NCI-H524 (cell line): ENCODE measurements at regions not wholly inside any gene's neighbourhood (a gene's known extent, or its start where the extent isn't known, plus 50 kb on each side); places are given as distances from the start of the nearest gene placed in this dataset.

Experiments
- DNase-seq, 2 experiments: peaks; one replicate each; lab custom pipeline; 2025; lab: John Stamatoyannopoulos, UW

DNA sequence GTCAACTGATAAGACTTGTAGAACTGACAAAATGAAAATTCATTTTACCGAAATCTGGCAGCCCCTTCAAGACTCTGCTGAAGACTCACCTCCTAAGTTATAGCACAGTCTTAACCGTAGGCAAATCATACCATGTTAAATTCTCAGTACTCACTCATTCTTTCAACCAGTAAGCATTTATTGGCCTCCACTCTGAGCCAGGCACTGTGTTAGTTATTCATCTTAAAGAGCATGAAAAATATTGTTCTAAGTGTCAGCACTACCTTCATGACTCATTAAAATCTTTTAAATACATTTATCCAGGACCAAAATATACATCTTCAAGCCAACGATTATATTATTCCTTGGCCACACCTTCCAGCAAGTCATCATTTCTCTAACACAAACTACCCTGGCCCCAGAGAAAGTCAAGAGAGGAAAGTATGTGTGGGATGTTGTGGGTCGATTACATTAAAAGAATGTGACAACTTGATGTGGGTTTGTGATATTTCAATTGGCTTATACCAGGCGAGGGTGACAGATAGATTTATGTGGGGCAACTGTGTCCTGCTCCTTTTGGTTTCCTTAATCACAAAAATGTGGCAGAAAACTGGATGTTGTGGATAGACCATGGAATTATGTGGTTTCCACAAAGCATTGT lies 55.0 kb downstream of the TMEM30B start:
- DNase-seq: no peak

DNA sequence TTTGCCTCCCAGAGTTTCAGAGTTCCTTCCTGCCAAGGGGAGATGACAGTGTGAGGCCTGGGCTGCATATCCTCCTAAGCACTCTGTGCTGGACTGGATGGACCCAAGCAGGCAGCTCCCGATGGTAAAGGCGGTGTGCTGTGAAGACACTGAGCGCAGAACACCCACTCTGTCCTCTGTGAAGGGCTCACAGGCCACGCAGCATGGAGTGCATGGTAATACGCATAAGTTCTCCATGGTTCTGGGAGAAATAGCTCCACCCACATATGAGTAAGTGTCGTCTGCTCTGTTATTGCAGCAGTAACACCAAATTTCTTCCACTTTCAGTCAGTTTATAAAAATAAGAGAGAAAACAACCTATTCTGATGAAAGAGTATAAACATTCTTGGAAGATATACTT lies 55.8 kb downstream of the TMEM30B start:
- DNase-seq: no peak

- no peak for DNase-seq
These were observed 57.6 kb downstream of the TMEM30B start for GRCh38 chr14:61223552-61223951.

DNA sequence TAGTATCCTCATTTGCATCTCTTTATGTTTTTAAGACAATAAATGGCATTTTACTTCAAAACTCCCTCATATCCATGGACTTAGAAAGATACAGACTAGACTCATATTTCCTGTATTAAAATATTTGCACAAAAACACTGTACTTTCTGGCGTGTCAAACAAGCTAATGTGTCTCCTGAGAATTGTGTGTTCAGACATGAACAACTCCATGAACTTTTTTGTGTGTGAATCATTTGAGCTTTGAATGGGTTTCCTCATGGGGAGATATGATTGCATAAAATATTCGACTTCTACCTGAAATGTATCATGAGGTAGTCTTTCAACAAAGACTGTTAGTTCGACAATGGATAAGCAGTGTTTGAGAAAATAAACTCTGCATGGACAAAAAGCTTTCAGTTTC lies 58.8 kb downstream of the TMEM30B start:
- DNase-seq: no peak

- DNase-seq: no peak
These were observed 59.2 kb downstream of the TMEM30B start for GRCh38 chr14:61221906-61222305.

DNA sequence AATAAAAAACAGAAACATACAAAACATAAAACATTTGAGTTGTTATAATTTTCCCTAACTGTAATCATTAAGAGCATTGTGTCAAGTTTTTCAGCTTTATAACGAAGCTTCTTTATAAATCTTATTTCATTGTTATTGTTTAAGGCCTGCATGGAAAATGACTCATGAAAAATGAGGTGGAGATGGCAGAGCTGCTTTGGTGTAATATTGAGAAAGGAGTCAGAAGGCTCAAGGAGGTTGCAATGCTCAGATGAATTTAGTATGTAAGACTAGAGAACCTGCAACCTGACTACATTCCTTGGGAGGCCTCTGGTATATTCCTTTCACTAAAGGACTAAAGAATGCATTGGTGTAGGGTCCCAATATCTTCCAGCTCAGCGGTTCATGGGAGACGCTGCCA lies 61.5 kb downstream of the TMEM30B start:
- no peak for DNase-seq

GRCh38 chr14:61219256-61219655 lies 61.9 kb downstream of the TMEM30B start:
- no peak for DNase-seq

DNA sequence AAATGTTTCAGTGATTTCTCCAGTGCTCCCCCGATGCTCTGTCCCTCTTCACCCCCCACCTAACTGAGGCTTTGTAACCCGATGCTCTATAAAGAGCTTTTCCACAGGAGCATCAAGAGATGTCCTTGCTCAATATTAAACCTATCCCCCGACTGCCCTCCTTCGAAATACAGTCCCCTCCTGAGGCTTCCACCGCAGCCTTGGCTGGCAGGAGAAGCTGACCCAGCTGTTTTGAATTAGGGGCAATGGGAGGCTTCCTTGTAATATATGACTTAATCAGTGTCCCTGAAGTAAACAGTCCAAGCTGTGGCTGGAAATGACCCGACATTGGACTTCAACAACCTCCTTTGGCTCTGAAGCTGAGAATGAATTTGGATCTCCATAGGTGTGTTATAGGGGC lies 62.4 kb downstream of the TMEM30B start:
- peak in 1 of 2 experiments; percentile 57 for DNase-seq

GRCh38 chr14:61218157-61218556 lies 63.0 kb downstream of the TMEM30B start:
- DNase-seq: no peak

GRCh38 chr14:61217516-61217915 lies 63.6 kb downstream of the TMEM30B start:
- no peak for DNase-seq

DNA sequence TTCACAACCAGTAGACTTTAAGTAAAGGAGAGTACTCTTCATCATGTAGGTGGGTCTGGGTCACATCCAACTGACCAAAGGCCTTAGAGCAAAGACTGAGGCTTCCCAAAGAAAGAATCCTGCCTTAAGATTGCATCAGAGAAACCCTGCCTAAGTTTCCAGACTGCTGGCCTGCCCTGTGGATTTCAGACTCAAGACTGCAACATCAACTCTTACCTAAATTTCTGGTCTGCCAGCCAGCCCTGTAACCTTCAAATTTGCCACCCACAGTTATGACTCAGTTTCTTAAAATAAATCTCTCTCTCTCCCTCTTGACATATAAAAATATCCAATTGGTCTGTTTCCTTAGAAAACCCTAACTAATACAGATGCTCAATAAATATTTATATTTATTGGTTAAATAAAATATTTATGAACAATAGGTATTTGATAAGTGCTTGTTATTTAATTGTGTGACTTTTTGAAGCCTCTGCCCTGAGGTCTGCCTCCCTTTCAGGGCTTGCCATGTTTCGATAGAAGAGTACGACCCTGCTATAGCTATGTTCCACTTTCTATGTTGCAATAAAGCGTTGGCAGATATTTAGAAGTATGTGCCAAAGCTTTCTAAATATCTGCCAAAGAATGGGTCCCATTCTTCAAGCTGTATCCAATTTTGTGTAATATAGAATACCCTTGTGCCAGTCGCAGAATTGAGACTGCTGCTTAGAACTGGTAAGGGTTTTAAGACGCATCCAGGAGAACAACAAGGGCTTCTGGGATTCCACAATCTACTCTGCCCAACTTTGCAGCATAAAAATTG lies 65.7 kb downstream of the TMEM30B start:
- DNase-seq: no peak

DNA sequence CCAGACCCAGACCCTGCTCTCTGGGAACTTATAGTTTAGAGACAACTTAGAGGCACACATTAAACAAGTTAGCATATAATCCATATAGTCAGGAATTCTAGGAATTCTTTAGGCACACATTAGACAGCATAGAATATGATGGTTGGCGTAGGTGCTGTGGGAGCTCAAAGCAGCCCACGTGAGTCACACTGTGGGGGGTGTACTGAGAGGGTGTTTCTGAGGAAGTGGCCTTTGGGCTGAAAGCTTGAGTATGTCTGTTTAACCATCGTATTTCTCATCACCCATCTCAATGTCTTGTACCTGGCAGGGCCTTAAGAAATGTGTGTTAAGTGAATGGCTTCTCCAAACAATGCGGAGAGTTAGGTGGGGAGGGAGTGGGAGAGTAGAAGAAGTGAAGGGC lies 67.2 kb downstream of the TMEM30B start:
- DNase-seq: no peak

GRCh38 chr14:61213191-61213621 lies 67.9 kb downstream of the TMEM30B start:
- DNase-seq: no peak

DNA sequence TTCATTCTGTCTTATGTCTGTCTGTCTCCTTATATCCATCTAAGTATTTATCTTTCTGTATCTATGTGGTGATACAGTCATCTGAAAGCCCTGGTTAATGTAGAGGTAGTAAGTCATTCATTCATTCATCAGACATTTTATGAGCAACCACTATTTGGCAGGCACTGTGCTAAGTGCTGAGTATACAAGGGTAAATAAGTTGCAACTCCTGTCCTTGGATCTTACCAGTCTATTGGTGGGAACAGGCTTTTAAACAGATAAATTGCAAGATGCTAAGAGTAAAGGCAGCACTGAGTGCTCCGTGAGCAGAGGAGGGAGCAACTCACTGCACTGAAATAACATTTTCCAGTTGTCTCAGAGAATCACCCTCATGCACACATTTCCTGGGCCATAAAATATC lies 68.6 kb downstream of the TMEM30B start:
- no peak for DNase-seq

DNA sequence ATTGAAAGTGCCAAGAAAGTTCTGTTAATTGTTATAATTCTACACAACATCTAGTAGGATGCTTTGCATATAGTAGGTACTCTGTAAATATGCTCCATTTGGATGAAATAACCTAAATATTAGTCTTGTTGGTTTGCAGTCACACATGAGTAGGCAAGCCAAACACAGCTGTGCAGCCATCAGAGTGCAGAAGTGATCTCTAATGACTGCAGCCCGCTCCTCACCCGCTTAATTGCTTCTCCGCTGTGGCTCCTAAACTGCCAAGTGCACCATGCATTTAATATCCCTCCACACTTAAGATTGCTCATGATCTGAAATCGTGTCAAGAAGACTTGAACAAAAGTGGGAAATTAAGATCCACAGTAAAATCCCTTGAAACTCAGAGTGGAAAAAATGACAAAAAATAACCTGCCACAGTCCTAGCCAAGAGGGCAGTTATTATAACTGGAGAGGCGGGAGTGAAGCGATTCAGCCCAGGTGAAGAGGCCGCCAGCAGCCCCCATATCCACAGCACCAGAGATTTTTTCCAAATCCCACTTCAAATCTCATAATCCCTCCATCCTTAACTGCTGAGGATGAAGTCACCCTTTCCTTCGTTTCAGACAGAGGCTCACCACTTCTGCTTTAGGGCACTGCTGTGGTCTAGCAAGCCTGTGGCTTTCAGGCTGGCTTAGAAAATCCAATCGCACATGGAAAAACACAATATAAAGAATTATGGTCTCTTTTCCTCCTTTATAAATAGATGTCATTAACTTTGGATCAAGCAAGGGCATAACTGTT lies 69.5 kb downstream of the TMEM30B start:
- DNase-seq: peak; percentile 89 to 95

- DNase-seq: peak; percentile 100
These were observed 77.9 kb downstream of the TMEM30B start for GRCh38 chr14:61203081-61203753.

DNA sequence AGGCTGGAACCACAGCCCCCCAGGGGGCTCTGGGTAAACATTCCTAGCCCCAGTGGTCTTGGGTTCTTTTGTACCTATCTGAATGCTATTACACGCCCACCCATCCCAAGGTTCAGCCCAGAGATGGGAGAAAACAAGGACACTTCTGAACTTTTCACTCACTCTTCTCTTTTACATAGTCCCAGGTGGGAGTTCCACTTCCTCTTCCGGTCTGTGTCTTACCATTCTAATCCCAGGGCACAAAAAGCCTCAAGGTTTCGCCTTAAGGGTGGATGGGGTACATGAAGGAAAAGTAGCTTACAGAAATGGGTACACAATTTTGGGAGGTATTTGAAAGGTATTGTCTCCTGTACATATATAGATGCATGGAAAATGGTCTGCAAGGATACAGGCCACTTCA lies 79.0 kb downstream of the TMEM30B start:
- peak in 1 of 2 experiments; percentile 23 for DNase-seq

GRCh38 chr14:61201171-61201570 lies 80.0 kb downstream of the TMEM30B start:
- DNase-seq: no peak

DNA sequence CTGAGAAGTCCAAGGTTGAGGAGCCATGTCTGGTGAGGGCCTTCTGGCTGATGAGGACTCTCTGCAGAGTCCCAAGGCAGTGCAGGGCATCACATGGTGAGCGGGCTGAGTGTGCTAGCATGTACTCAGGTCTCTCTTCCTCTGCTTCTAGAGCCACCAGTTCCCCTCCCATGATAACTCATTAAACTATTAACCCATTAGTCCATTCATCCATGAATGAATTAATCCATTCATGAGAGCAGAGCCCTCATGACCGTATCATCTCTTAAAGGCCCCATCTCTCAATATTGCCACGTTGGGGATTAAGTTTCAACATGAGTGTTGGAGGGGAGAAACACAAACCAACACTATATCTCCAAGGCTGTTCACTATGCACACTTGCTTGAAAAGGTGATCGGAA lies 83.7 kb downstream of the TMEM30B start:
- peak in 1 of 2 experiments; percentile 30 for DNase-seq

- peak in 1 of 2 experiments; percentile 10 for DNase-seq
These were observed 84.3 kb downstream of the TMEM30B start for GRCh38 chr14:61196792-61197191.

GRCh38 chr14:61196034-61196433 lies 85.1 kb downstream of the TMEM30B start:
- no peak for DNase-seq

DNA sequence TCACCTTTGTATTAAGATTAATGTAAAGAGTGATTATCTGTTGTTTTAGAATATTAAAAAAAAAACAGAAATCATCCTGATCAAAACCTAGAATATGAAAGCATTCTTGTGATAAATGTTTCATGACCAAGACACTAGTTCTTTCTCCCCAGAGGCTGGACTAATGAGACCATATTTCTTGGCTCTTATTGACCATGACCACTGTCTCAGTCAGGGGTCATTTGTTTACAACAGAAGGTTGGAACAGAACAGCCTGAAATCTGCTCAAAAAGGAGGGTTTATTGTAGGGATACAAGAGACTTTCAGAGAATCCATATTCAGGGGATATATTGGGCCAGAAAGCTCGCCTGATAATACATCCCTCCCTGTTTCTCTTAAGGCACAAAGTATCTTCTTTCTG lies 87.7 kb downstream of the TMEM30B start:
- no peak for DNase-seq
